Activated T-helper 9 cell treated with anti-CD3 and anti-CD28 coated beads, Interleukin-2, amount 50 U/mL, for 16 hours (primary cell): ENCODE measurements at regions not wholly inside any gene's neighbourhood (a gene's known extent, or its start where the extent isn't known, plus 50 kb on each side); places are given as distances from the start of the nearest gene placed in this dataset.

Source experiments
- DNase-seq: peaks from one replicate; pipeline ENCODE4 v3.0.0-alpha.2; 2020; ENCODE audit warnings: low read depth

DNA sequence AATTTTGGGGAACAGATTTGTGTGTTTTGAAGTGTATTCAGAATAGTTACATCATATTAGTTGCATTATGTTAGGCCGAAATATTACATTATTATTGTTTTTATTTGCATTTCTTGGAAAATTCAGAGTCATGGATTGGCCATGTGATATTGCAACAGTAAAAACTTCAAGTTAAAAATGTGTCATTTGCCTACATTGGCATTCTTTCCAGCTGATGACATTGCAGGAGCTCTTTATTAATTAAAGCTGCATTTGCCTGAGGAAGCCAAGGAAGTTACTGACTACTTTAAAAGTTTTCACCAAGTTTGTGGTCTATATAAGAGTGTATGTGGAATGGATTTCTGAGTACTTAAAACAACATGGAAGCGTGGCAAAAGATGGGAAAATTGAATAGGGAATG is 726.4 kb upstream of the SGO1 start:
- no peak for DNase-seq

DNA sequence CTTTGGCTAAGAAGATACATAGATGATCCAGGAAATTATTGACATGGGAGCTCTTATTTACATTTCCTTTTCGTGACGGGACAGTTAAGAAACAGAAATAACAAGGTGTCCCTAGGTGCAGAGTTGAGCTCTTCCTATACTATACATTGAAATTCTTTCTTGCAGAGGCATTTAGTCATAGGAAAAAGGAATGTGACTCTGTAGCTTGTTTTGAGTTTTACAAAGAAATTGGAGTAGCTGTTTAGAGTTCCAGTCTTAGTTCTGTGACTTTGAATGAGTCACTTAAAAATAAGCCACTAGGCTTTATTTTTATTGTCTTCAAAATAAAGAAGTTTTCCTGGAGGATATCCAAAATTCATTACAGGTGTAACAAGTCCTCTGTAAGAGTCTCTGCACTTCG is 723.5 kb upstream of the SGO1 start:
- DNase-seq = no peak

DNA sequence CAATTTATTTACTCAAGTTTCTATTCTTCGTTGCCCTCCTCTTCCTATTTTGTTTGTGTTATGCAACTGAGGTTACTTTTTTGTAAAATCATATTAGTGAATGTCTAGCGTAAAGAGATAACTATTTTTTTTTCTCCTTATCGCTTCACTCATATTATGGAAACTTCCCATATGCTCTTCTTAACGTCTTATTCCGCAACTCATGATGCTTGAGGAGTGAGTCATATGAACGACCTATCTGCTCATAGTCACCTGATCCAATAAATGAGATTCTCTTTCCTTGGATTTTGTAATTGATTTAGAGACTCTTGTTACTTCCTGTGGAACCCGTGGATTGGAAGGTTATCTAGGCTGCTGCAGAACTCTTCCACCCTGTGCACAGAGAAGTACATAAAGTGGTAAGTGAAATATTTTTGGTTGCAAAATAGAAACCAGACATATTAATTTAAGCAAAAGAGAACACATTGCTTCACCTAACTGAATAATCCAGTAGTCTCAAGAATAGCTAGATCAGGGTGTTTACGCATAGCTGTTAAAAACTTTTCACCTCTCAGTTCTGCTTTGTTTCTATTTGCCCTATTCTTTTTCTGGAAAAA is 719.3 kb upstream of the SGO1 start:
- DNase-seq = no peak

DNA sequence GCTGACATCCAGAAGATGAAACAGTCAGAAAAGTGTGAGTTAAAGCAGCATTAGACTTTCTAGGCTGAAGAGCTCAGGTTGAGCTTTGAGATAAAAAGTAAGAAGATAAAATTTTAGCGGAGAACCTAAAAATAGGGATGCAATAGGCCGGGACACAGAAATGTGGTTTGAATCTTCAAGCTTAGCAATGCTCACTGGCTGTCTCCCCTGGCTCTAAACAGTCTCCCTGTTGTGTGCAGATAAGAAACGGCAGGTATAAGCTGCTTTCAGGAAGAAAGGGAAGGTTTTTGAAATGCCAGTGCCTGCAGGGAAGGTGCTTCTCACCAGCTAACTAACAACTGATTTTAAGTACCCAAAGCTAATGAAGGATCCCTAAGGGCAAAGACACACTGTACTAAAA is 718.7 kb upstream of the SGO1 start:
- DNase-seq = no peak

DNA sequence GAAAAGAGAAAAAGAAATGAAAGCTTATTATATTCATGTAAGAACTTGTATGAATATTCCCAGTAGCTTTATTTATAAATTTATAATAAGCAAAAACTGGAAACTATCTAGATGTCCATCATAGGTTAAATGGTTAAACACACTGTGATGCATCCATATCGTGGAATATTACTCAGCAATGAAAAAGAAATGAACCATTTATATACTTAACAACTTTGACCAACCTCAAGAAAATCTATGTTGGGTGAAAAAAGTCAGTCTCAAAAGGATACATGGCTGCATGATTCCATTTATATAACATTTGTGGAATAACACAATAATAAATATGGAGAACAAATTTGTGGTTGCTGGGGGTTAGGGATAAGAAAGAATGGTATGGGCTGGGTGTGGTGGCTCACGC is 713.0 kb upstream of the SGO1 start:
- DNase-seq = no peak

DNA sequence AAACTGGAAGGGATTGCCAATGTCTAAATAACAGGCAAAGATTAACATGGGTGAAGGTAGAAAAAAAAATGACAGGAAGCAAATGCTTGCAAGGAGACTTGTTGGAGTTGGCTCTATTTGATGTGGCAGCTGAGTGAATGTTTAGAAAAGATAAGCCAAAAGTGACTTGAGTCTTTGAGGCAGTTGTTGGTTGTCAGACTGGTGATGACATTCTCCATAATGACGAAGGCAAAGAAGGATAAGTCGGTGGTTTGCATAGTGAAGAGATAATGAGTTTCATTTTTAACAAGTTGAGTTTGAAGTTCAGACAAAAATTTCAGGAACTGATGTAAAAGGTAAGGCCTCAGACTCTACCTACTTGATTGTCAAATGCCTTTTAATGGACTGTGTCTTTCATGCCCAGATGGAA is 704.1 kb upstream of the SGO1 start:
- no peak for DNase-seq

DNA sequence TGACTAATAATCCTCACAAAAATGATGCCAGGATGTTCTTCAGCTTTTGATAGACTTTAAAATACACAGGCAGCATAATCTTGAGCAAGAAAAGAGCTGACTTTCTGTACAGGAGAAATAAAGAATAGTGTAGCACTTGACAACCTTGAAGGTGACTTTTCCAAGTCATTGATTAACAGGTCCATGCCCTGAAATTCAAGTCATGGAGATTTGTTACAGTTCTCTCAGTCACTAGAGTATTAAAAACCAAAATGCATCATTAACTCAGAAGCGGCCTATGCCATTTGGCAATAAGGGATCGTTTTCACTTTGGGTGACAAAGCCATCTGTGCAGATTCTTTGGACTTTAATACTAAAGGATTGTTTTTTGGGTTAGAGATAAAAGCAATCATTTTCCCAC is 692.7 kb upstream of the SGO1 start:
- no peak for DNase-seq

DNA sequence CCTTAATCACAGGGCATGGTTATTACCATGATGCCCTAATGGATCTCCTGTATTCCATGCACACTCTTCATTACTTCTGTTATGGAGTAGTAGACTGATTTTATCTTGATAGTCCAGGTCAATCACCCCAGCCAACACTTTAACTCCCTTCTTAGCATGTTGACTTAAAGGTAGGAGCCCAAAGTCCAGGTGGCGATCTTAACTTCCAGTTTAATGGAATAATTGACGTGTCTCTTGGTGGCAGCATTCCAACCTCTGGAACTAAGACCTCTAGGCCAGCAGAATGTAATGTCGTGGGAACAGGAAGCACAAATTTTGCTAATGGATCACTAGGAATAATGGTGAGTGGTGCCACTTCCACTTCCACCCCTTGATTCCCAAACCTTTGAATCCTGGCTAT is 687.2 kb upstream of the SGO1 start:
- no peak for DNase-seq

DNA sequence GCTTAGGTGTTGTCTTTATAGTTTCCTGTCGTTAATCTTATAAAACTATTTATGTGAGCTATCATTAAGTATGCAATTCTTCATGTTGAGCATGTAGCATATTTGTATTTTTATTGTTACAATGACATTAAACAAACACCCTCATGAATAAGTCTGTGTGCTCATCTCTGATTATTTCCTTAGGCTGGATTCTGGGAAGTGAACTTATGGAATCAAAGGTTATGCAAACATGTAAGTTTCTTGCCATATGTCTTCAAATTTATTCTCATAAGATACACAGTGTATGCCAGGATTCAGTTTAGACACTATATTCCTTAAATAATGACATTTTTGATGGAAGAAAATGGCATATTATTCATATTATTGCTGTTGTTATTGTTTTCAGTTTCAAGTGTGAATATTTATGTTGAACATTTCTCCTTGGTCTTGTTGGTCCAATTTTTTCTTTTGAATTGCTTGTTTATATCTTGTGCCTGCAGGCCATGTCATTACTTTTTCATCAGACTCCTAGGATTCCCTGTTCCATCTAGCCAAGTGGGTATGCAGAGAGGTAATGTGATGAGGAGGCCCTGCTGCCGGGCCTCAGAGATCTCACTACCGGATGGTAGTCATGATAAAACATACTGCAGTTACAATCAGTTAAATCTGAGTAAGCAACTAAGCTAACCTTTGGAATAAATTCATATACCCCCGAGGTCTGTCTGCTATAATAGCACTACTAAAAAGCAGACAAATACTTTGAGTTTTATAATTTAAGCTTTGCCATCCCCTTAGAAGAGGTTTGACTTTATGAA is 684.3 kb upstream of the SGO1 start:
- DNase-seq = no peak

DNA sequence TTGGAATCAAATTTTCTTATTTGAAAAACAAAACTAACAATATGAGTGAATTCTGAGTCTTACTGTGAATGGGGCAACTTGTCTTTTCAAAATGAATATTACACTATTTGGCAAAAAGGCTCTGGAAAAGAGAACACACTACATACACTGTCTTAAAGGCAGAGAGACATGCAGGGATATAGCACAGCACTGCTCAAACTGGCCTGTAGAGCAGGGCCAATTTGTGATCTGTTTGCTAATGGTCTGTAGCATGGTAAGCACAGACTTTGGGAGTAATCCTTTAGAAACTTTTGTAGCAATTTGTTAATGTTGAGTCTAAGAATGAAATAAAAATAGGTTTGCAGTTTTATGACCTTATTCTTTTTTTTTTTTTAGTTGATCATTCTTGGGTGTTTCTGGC is 679.8 kb upstream of the SGO1 start:
- no peak for DNase-seq

DNA sequence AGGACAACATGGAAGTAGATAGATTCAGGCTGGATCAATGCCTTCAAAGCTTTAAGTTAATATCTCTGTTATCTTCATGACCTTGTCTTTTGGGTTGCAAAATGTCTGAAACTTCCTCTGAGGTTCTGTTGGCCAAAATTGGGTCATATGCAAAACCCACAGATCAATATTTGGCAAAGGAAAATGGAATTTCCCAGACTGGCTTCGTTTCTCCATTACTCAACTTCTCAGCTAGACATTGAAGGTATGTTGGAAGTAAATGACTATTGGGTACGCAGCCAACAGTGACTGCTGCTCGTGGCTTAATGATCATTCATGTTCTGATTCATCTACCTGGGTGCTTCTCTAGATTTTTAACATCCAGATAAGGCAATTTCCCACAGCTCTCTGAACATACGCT is 675.4 kb upstream of the SGO1 start:
- no peak for DNase-seq

DNA sequence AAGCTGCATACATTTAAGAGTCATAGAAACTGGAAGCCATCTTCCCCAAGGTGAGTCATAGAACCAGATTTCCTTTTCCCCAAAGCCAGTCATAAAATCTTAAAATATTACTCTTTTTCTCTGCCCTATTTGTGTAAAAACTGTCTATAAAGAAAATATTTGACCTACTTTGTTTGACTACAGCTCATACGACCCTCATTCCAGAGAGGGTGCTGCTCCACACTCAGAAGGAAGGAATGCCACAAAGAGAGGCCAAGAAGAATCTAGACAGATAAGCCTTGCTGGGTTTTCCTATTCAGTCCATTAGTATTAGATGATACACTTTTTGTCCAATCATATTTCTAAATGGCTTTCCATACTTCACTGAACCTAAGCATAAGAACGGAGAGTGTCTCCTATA is 671.6 kb upstream of the SGO1 start:
- DNase-seq = no peak

DNA sequence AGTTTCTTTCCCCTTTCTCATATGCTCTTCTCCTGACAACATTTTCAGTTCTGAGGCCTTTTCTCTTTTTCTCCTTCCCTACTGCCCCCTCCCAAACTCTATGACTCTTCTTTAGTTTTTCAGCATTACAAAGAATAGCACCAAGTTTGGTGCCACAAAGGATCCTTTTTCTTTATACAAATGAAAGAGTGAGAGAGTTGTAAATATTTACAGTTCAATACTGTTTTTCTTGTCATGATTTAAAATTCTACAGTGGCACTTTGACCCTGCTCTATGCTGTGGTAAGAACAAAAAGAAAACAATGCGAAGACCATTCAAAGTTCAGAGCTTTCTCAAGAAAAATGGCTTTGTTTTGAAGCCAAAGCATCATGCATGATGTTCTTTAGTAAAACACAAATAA is 667.9 kb upstream of the SGO1 start:
- no peak for DNase-seq

DNA sequence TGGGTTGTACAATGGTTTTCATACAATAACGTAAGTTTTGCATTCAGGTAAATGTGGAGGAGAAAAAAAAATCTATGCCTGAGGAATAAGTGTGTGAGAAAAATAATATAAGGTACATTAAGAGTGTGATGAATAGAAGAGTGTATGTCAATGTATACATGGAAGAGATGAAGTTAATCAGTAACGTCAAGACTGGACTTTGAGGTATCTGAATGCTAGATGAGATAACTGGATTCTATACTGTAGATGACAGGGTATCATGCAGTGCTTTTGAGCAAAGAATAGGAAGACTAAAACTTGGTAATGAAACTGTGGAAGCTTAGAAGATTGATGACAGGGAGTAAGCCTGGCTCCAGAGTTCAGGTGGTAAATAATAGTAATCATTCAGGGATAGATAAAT is 666.7 kb upstream of the SGO1 start:
- no peak for DNase-seq

DNA sequence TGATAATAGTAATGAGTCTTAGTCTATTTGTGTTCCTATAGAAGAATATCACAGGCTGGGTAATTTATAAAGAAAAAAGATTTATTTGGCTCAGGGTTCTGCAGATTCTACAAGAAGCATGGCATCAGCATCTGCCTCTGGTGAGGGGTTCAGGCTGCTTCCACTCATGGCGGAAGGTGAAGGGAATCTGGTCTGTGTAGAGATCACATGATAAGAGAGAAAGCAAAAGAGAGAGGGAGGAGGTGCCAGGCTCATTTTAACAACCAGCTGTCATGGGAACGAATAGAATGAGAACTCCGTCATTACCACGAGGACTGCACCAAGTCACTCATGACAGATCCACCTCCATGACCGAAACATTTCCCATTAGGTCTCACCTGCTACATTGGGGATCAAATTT is 664.0 kb upstream of the SGO1 start:
- no peak for DNase-seq

DNA sequence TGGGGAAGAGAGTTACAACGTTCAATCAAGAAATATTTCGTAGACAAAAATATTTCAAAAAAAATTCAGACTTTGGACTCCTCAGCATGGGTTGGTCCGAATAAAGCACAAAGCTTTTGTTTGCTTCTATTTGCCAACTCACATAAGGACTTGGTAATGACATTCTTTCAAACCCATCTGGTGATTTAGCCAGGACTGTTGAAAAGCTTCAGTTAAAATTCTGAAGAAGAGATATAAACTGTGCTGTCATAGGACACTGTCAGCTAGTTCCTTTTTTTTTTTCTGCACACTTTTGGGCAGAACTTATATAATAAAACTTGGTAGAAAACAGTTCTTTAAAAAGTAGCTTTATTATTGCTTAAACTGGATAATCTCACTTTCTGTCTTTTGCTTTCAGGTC is 660.8 kb upstream of the SGO1 start:
- DNase-seq = no peak

DNA sequence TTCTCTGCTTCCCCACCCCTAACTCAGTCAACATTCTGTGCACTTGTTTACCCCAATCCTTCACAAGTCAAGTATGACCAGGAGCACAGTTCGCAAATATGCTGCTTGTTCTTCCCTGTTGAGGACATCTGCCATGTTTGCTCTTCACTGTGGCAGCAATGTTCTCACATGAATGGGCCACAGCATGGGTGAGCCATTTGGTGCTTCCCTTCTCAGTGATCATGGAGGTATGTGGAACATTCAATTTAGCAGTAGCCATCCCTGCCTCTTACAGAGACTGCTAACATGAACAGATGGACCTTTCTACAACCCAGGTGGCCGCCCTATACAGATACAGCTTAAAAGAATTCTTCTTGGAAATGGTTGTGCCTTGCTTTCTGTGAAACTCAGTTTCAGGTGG is 660.1 kb upstream of the SGO1 start:
- no peak for DNase-seq

DNA sequence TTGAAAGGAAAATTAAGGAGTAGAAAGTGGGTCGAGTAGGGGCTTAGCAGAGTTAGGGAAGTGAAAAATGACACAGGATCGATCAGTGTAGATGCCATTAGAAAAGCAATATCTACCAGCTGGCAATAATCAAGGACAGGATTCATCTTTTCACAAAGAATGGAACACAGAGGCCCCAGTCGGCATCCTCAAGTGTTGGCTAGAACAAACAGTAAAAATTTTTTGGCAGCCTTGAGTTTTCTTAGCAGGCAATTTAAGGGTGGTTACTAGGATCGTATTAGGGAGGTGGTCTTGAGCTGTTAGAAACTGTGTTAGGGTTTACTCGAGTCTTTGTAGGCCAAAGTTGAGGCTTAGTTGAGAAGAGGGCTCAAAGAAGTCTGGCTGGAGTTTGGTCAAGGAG is 658.8 kb upstream of the SGO1 start:
- DNase-seq = no peak

DNA sequence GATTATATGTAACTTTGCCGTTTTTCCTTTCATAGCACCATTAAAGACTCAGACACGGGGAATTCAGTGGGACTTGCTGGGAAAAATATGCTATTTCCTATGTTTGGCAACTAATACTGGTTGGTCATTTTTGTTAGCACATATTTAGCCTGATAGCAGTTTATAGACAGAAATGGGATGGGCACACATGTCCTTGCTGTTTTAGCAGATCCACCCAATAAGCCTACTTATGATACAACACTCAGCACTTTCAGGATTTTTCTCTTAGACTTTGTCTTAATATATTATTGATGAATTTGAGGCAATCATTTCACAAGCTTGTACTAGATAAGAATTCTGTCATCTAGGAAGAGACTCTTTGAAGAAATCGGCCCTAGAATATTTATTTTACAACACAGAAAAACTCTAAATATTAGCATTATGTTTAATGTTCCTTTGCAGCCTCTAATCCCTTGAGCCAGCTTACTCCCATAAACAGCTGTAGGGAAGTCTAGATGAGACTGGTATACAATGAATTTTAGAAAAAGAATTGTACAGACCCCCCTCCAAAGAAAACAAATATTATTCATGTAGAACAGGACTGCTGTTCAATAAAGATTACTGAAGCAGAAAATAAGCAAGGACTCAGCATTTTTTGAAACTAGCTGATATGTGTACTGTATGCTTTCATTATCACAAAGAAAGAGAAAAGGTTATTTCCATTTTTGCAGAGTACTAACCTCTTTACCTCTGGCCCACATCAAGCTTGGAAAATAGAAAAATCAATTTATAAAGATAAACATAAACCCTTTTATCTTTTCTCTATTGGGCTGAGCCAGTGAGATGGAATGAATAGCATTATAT is 656.8 kb upstream of the SGO1 start:
- no peak for DNase-seq

DNA sequence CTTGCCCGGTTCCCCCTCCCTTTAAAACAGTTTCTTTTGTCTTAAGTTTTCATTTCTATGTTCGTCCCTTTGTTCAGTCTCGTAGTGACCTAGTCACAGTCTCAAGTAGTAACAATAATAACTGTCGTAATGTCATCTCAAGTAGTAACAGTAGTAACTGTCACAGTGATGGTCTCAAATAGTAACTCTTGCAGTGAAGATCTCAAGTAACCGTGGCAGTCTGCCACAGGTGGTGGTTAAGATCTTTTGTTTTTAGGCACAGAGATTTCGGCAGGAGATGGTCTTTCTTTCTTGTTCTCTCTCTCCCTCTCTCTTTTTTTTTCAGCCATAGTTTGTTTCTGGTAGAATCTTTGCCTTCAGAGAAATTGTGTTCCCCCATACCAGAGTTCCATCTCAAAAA is 656.0 kb upstream of the SGO1 start:
- no peak for DNase-seq

DNA sequence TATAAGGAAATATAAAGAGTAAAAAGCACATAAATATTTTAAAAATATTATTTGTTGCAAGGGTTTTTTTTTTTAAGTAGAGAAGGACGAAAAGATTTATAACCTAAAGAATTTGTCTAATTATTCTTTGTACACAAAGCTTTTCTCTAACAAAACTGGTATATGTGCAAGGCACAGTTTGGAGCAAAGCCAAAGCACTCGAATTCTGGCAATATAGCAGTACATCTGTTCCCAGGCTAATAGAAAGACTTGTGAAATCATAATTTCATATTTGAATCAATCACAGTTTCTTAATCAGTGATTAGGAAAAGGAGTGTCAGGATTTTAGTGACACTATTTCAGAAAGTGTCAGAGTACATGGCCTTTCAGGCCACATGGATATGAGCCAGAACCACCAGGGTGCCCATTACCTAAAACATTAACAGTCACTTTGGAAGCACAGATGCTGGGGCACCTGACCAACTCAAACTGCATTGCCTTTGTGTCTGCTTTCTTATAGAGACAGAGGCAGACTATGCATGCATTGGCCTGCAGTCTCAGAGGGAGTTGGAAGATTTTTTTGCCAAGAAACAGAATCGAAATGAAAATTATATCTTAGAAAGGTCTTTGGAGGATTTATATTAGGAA is 651.8 kb upstream of the SGO1 start:
- no peak for DNase-seq

DNA sequence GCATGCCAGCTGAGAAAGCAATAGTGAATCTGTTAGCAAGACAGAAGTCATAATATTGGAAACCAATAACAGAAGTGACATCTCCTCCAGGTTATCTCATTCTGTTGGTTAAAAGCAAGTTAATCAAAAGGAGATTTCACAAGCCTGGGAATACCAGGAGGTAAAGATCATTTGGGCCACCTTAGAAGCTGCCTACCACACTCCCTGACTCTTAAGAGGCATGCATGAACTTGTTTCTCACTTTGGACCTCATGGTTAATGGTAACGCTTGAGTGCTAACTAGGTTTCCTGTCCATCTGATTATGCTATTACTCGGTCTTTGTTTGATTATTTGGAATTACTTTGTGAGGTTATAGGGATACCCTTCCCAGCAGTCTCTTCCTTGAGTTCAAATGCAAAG is 650.8 kb upstream of the SGO1 start:
- DNase-seq = no peak

DNA sequence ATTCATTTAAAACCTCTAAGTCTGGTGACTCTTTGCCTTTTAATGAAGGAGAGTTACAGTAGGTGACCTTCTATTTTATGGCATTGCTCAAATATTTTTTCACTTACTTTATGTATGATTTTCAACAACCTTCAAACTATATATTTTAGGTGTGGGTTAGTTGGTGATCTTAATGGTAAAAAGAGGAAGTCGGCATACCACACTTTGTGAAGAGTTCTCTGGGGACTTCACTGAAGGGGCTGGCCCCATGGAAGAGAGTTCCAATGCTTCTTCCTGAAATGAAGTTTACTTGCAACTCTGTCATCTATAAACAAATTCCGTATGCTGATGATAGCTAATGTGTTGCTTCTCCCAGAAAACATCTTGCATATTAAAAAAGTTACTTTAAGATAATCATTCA is 647.0 kb upstream of the SGO1 start:
- no peak for DNase-seq
